GM13977 (cell line): ENCODE measurements at regions not wholly inside any gene's neighbourhood (a gene's known extent, or its start where the extent isn't known, plus 50 kb on each side); places are given as distances from the start of the nearest gene placed in this dataset.

Source experiments
- DNase-seq: peaks from one replicate; pipeline ENCODE4 v3.0.0; 2012; ENCODE audit warnings: low spot score
- CTCF ChIP-seq: IDR thresholded peaks from 2 replicates; pipeline ENCODE4 v1.5.1; 2012; ENCODE audit warnings: mild to moderate bottlenecking, control low read depth; ENCODE audit not compliant: insufficient read depth; ENCODE audit errors: extremely low read depth, missing control alignments
- in situ Hi-C: fragments of 300-500 bp; cut with MboI; formaldehyde crosslinking; loops from one replicate; pipeline ENCODE4 v1.12.0; 2022; ENCODE audit warnings: low sequenced_read_pairs, low pct_unique_long_range_greater_than_20kb, mixed read lengths, inconsistent platforms; ENCODE audit not compliant: unreplicated experiment

GRCh38 chr6:9520417-9521151 lies 894.3 kb downstream of the TFAP2A start:
- no peak for TF ChIP-seq CTCF
- DNase-seq = no peak
- in situ Hi-C loops = no loop called here

GRCh38 chr6:9518431-9518830 lies 896.4 kb downstream of the TFAP2A start:
- no peak for DNase-seq
- in situ Hi-C loops = no loop called here
- no peak for TF ChIP-seq CTCF

- in situ Hi-C loops = no loop called here
- no peak for DNase-seq
- TF ChIP-seq CTCF = no peak
These were observed 897.1 kb downstream of the TFAP2A start for GRCh38 chr6:9517806-9518205.

GRCh38 chr6:9515633-9516606 lies 899.0 kb downstream of the TFAP2A start:
- no peak for TF ChIP-seq CTCF
- DNase-seq = no peak
- in situ Hi-C loops = no loop called here

GRCh38 chr6:9514146-9514545 lies 900.7 kb downstream of the TFAP2A start:
- DNase-seq = no peak
- no peak for TF ChIP-seq CTCF
- in situ Hi-C loops = no loop called here

GRCh38 chr6:9511157-9511556 lies 903.7 kb downstream of the TFAP2A start:
- no peak for TF ChIP-seq CTCF
- in situ Hi-C loops = no loop called here
- DNase-seq = no peak
